GM21360 (cell line): ENCODE measurements at regions not wholly inside any gene's neighbourhood (a gene's known extent, or its start where the extent isn't known, plus 50 kb on each side); places are given as distances from the start of the nearest gene placed in this dataset.

ENCODE experiments used
- ATAC-seq: cut with Tn5 transposase; IDR thresholded peaks from one replicate; pipeline ENCODE4 v1.9.1; 2021; ENCODE audit warnings: mild to moderate bottlenecking, moderate library complexity; ENCODE audit not compliant: unreplicated experiment

- no peak for ATAC-seq
These were observed 75.7 kb upstream of the LHX1 start for GRCh38 chr17:36861531-36861930.

- ATAC-seq, result no peak
These were observed 75.0 kb upstream of the LHX1 start for GRCh38 chr17:36862116-36862920.

- ATAC-seq, result no peak
These were observed 74.1 kb upstream of the LHX1 start for GRCh38 chr17:36863131-36863530.

- ATAC-seq, result no peak
These were observed 73.3 kb upstream of the LHX1 start for GRCh38 chr17:36863676-36864612.

GRCh38 chr17:36864827-36865430 lies 72.3 kb upstream of the LHX1 start:
- no peak for ATAC-seq

- no peak for ATAC-seq
These were observed 69.4 kb upstream of the LHX1 start for GRCh38 chr17:36867716-36868341.

- ATAC-seq, result no peak
These were observed 68.5 kb upstream of the LHX1 start for GRCh38 chr17:36868777-36869176.

GRCh38 chr17:36869441-36869840 lies 67.8 kb upstream of the LHX1 start:
- ATAC-seq, result no peak

- no peak for ATAC-seq
These were observed 67.2 kb upstream of the LHX1 start for GRCh38 chr17:36869856-36870719.

GRCh38 chr17:36870720-36870999 lies 66.6 kb upstream of the LHX1 start:
- no peak for ATAC-seq

GRCh38 chr17:36875698-36876293 lies 61.5 kb upstream of the LHX1 start:
- ATAC-seq, result no peak

GRCh38 chr17:36876966-36877365 lies 60.3 kb upstream of the LHX1 start:
- ATAC-seq, result no peak

- no peak for ATAC-seq
These were observed 59.5 kb upstream of the LHX1 start for GRCh38 chr17:36877771-36878170.

- ATAC-seq, result no peak
These were observed 59.1 kb upstream of the LHX1 start for GRCh38 chr17:36878216-36878615.

GRCh38 chr17:36879027-36879426 lies 58.2 kb upstream of the LHX1 start:
- ATAC-seq, result no peak

GRCh38 chr17:36879624-36880131 lies 57.6 kb upstream of the LHX1 start:
- ATAC-seq, result no peak

- no peak for ATAC-seq
These were observed 56.9 kb upstream of the LHX1 start for GRCh38 chr17:36880268-36880905.

GRCh38 chr17:36881323-36881722 lies 56.0 kb upstream of the LHX1 start:
- ATAC-seq, result no peak

- no peak for ATAC-seq
These were observed 52.7 kb upstream of the LHX1 start for GRCh38 chr17:36884495-36885152.
